ENCODE measurements at regions not wholly inside any gene's neighbourhood (a gene's known extent, or its start where the extent isn't known, plus 50 kb on each side); places are given as distances from the start of the nearest gene placed in this dataset.
"Not testable (repeated sequence)": the region's sequence is repeated elsewhere in the genome, so short reads cannot be mapped to it uniquely, and the experiment has no call there.

DNA sequence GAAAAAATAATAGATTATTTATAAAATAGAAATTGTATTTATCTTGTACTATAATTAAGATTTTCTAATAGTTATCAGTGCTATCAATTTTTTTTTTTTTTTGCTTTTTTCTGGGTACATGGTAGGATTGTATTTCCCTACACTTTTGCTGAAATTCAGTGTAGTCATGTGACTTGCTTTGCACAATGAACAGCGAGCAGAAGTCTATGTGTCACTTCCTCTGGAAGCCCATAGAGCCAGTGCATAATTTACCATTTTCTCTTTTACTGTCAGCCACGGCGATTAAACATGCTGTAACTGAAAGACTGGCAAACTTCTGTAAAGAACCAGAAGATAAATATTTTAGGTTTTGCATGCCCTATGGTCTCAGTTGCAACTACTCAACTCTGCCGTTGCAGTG is 80.8 kb upstream of the PPP1R12A start:
- no peaks in the 10 kb centered on the region for H3K9me3 Mint-ChIP-seq
- no peaks in the 10 kb centered on the region for H3K27me3 Mint-ChIP-seq (ENCODE audit: insufficient read depth, low read depth)

DNA sequence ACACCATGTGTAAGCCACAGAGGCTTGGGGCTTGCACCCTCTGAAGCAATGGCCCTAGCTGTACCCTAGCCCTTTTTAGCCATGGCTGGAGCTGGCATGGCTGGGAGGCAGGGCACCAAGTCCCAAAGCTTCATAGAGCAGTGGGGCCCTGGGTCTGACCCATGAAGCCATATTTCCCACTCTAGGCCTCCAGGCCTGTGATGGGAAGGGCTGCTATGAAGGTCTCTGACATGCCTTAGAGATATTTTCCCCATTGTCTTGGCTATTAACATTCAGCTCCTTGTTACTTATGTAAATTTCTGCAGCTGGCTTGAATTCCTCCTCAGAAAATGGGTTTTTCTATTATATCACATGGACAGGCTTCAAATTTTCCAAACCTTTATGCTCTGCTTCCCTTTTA is 68.8 kb upstream of the PPP1R12A start:
- H4K20me1 ChIP-seq (ENCODE audit: low read depth); H3F3A ChIP-seq (ENCODE audit: low read depth); H3K9ac ChIP-seq; H3K9me3 ChIP-seq (ENCODE audit: low read depth); H3K9me3 Mint-ChIP-seq; H3K4me3 Mint-ChIP-seq; H3K27ac ChIP-seq; H3K79me2 ChIP-seq (ENCODE audit: low read depth); H3K4me2 ChIP-seq; H3K27me3 Mint-ChIP-seq (ENCODE audit: insufficient read depth, low read depth); H3K4me3 ChIP-seq; H3K36me3 ChIP-seq; H3K4me1 Mint-ChIP-seq; H3K36me3 Mint-ChIP-seq; DNase-seq (ENCODE audit: low spot score); H3K27me3 ChIP-seq; H3K27ac Mint-ChIP-seq; H2AFZ ChIP-seq (replicated peaks); H3K4me1 ChIP-seq: not testable (repeated sequence)

More for the DNA sequence above, 80.8 kb upstream of the PPP1R12A start:
- peaks cover 4% of the 10 kb centered on the region for H3K4me1 Mint-ChIP-seq
- Histone ChIP-seq H3F3A (ENCODE audit: low read depth) (no peaks in the 10 kb centered on the region), H3K27ac (no peak overlapping the region), H2AFZ (replicated peaks) (no peak overlapping the region), H3K4me2 (no peak overlapping the region), H3K36me3 (no peaks in the 10 kb centered on the region), H3K9me3 (ENCODE audit: low read depth) (no peaks in the 10 kb centered on the region), H3K27me3 (no peaks in the 10 kb centered on the region), H3K4me3 (no peak overlapping the region), H4K20me1 (ENCODE audit: low read depth) (no peaks in the 10 kb centered on the region), H3K79me2 (ENCODE audit: low read depth) (no peaks in the 10 kb centered on the region), H3K9ac (no peak overlapping the region), H3K4me1 (no peaks in the 10 kb centered on the region)
- DNase-seq (ENCODE audit: low spot score) = no peak
- no peaks in the 10 kb centered on the region for H3K36me3 Mint-ChIP-seq
- no peak overlapping the region for H3K27ac Mint-ChIP-seq
- TF ChIP-seq, protein P1, sequence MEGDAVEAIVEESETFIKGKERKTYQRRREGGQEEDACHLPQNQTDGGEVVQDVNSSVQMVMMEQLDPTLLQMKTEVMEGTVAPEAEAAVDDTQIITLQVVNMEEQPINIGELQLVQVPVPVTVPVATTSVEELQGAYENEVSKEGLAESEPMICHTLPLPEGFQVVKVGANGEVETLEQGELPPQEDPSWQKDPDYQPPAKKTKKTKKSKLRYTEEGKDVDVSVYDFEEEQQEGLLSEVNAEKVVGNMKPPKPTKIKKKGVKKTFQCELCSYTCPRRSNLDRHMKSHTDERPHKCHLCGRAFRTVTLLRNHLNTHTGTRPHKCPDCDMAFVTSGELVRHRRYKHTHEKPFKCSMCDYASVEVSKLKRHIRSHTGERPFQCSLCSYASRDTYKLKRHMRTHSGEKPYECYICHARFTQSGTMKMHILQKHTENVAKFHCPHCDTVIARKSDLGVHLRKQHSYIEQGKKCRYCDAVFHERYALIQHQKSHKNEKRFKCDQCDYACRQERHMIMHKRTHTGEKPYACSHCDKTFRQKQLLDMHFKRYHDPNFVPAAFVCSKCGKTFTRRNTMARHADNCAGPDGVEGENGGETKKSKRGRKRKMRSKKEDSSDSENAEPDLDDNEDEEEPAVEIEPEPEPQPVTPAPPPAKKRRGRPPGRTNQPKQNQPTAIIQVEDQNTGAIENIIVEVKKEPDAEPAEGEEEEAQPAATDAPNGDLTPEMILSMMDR (IDR thresholded peaks at IDR 0.05) = no peak
- TF ChIP-seq EZH2 (IDR thresholded peaks at IDR 0.05) (no peak), EZH2phosphoT487 (IDR thresholded peaks at IDR 0.05) (no peak)
- no peak overlapping the region for H3K4me3 Mint-ChIP-seq

DNA sequence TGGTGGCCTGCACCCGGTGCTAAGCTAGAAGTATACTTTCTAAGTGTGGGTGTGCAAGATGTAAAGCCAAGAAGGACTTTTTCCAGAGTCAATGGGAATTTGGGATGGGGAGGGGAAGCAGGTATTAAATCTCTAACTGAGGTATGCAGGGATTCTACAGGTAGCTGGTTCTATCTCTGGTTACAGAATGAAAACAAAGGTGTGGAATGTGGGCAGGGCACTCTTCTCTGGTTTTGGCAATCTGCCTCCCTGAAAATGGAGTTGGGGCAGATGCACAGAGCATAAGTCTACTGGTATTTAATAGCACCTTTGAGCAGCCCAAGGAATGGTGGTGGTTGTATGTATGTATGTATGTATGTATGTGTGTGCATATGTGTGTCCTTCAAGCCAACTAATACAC is 66.7 kb upstream of the PPP1R12A start:
- Mint-ChIP-seq H3K27ac (no peak overlapping the region), H3K36me3 (no peaks in the 10 kb centered on the region), H3K4me3 (no peak overlapping the region), H3K4me1 (no peaks in the 10 kb centered on the region), H3K9me3 (no peaks in the 10 kb centered on the region), H3K27me3 (ENCODE audit: insufficient read depth, low read depth) (no peaks in the 10 kb centered on the region)
- Histone ChIP-seq H3K36me3 (no peaks in the 10 kb centered on the region), H3K79me2 (ENCODE audit: low read depth) (no peaks in the 10 kb centered on the region), H4K20me1 (ENCODE audit: low read depth) (no peaks in the 10 kb centered on the region), H3K9ac (no peak overlapping the region), H3K27me3 (no peaks in the 10 kb centered on the region), H3K9me3 (ENCODE audit: low read depth) (no peaks in the 10 kb centered on the region), H3K4me2 (no peak overlapping the region), H2AFZ (replicated peaks) (no peak overlapping the region), H3K4me1 (no peaks in the 10 kb centered on the region), H3K27ac (no peak overlapping the region), H3F3A (ENCODE audit: low read depth) (no peaks in the 10 kb centered on the region), H3K4me3 (no peak overlapping the region)
- TF ChIP-seq, protein P1 (IDR thresholded peaks at IDR 0.05) = no peak
- TF ChIP-seq EZH2 (IDR thresholded peaks at IDR 0.05) (no peak), EZH2phosphoT487 (IDR thresholded peaks at IDR 0.05) (no peak)
- DNase-seq (ENCODE audit: low spot score) = no peak

DNA sequence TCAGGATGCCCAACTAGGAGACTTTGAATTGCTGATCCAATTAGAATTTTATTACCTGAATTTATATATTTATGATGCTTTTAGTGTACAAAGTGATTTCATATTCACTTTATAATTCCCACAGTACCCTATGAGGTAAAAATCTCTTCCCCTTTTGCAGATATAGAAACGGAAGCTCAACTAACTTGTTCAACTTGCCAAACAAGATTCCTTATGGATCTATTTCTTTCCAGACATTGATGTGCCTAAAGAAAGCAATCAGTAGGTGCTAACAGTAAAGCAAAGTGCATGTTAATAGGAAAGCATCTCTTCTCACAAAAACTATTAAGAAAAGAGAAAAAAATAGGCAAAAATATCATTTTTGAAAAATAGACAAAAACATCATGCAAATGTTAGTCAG is 65.9 kb upstream of the PPP1R12A start:
- Histone ChIP-seq H3K4me1 (no peaks in the 10 kb centered on the region), H3K36me3 (no peaks in the 10 kb centered on the region), H3K27ac (no peak overlapping the region), H3K27me3 (no peaks in the 10 kb centered on the region), H3K9me3 (ENCODE audit: low read depth) (no peaks in the 10 kb centered on the region), H3K4me2 (no peak overlapping the region), H3K9ac (no peak overlapping the region), H2AFZ (replicated peaks) (no peak overlapping the region), H3F3A (ENCODE audit: low read depth) (no peaks in the 10 kb centered on the region), H3K79me2 (ENCODE audit: low read depth) (no peaks in the 10 kb centered on the region), H3K4me3 (no peak overlapping the region), H4K20me1 (ENCODE audit: low read depth) (no peaks in the 10 kb centered on the region)
- no peaks in the 10 kb centered on the region for H3K36me3 Mint-ChIP-seq
- TF ChIP-seq, protein P1 (IDR thresholded peaks at IDR 0.05) = no peak
- TF ChIP-seq EZH2 (IDR thresholded peaks at IDR 0.05) (no peak), EZH2phosphoT487 (IDR thresholded peaks at IDR 0.05) (no peak)
- no peaks in the 10 kb centered on the region for H3K9me3 Mint-ChIP-seq
- no peak overlapping the region for H3K27ac Mint-ChIP-seq
- no peak overlapping the region for H3K4me3 Mint-ChIP-seq
- no peak for DNase-seq (ENCODE audit: low spot score)
- no peaks in the 10 kb centered on the region for H3K27me3 Mint-ChIP-seq (ENCODE audit: insufficient read depth, low read depth)
- no peaks in the 10 kb centered on the region for H3K4me1 Mint-ChIP-seq

All from neural progenitor cell (in vitro differentiated cells).